ENCODE measurements at regions not wholly inside any gene's neighbourhood (a gene's known extent, or its start where the extent isn't known, plus 50 kb on each side); places are given as distances from the start of the nearest gene placed in this dataset.

GRCh38 chr20:62569615-62570014 lies 72.7 kb upstream of the SLCO4A1 start:
- no peak for ATAC-seq
- ChIA-PET POLR2A (no interaction called here), RAD21 (ENCODE audit: low non-redundant PET in 1 of 2, low total read pairs in 2 of 2, uncharacterized antibody in 2 of 2, unreplicated experiment in 2 of 2) (no interaction called here), CTCF (no interaction called here)
- Histone ChIP-seq H3K9me3 (ENCODE audit: control insufficient read depth in 1 of 2, insufficient read depth in 1 of 2, low read depth in 1 of 2, low read length in 2 of 2) (no peaks in the 10 kb centered on the region; a peak in 1 of 4 replicates), H4K20me1 (ENCODE audit: insufficient read depth) (no peaks in the 10 kb centered on the region), H3K36me3 (ENCODE audit: control insufficient read depth in 1 of 2, insufficient read depth in 2 of 2, low read length in 2 of 2) (no peaks in the 10 kb centered on the region), H3K27me3 (ENCODE audit: insufficient read depth, low read length) (peaks cover 8% of the 10 kb centered on the region; the same call in 1 of the 2 replicates), H3K9me2 (ENCODE audit: insufficient read depth) (no peaks in the 10 kb centered on the region), H3K4me3 (replicated peaks in 1 of 2; ENCODE audit: low read depth in 1 of 2, low read length in 2 of 2) (no peak overlapping the region), H3K9ac (ENCODE audit: low read length) (no peak overlapping the region), H2AFZ (ENCODE audit: low read depth, low read length, poor library complexity, severe bottlenecking) (no peak overlapping the region), H3K4me2 (ENCODE audit: low read length) (no peak overlapping the region), H3K79me2 (ENCODE audit: insufficient read depth, low read length) (no peaks in the 10 kb centered on the region), H3K27ac (ENCODE audit: low read depth, low read length) (no peak overlapping the region), H3K4me1 (ENCODE audit: control insufficient read depth in 1 of 2, insufficient read depth in 2 of 2, low read length in 2 of 2) (peaks cover 3 to 5% of the 10 kb centered on the region in 2 experiments; a peak in 2 of 4 replicates)
- no peak for DNase-seq (ENCODE audit: low read depth, low spot score)
- intact Hi-C loops (cut with micrococcal nuclease), result no loop called here
- TF ChIP-seq YY1 (IDR thresholded peaks at IDR 0.05; ENCODE audit: extremely low read depth, insufficient replicate concordance, low read depth, low read length), result no peak
- no peak for TF ChIP-seq CTCF (IDR thresholded peaks at IDR 0.05 in 2 of 3, conservative IDR thresholded peaks at IDR 0.05 in 1 of 3; ENCODE audit: borderline replicate concordance in 1 of 3, insufficient read depth in 1 of 3, low read depth in 2 of 3, low read length in 2 of 3)
- BruUV-seq (replicated peaks), result no TSS peak

GRCh38 chr20:62570403-62570802 lies 71.9 kb upstream of the SLCO4A1 start:
- Histone ChIP-seq H3K9me2 (ENCODE audit: insufficient read depth) (no peaks in the 10 kb centered on the region), H2AFZ (ENCODE audit: low read depth, low read length, poor library complexity, severe bottlenecking) (no peak overlapping the region), H3K36me3 (ENCODE audit: control insufficient read depth in 1 of 2, insufficient read depth in 2 of 2, low read length in 2 of 2) (no peaks in the 10 kb centered on the region), H3K4me3 (replicated peaks in 1 of 2; ENCODE audit: low read depth in 1 of 2, low read length in 2 of 2) (no peak overlapping the region), H3K9me3 (ENCODE audit: control insufficient read depth in 1 of 2, insufficient read depth in 1 of 2, low read depth in 1 of 2, low read length in 2 of 2) (no peaks in the 10 kb centered on the region; a peak in 1 of 4 replicates), H3K4me2 (ENCODE audit: low read length) (no peak overlapping the region), H3K27ac (ENCODE audit: low read depth, low read length) (no peak overlapping the region), H3K27me3 (ENCODE audit: insufficient read depth, low read length) (peaks cover 8% of the 10 kb centered on the region; the same call in 1 of the 2 replicates), H3K79me2 (ENCODE audit: insufficient read depth, low read length) (no peaks in the 10 kb centered on the region), H3K9ac (ENCODE audit: low read length) (no peak overlapping the region), H3K4me1 (ENCODE audit: control insufficient read depth in 1 of 2, insufficient read depth in 2 of 2, low read length in 2 of 2) (peaks cover 3 to 5% of the 10 kb centered on the region in 2 experiments; a peak in 2 of 4 replicates), H4K20me1 (ENCODE audit: insufficient read depth) (no peaks in the 10 kb centered on the region)
- BruUV-seq (replicated peaks), result no TSS peak
- intact Hi-C loops (cut with micrococcal nuclease), result no loop called here
- no peak for DNase-seq (ENCODE audit: low read depth, low spot score)
- ChIA-PET POLR2A (no interaction called here), RAD21 (ENCODE audit: low non-redundant PET in 1 of 2, low total read pairs in 2 of 2, uncharacterized antibody in 2 of 2, unreplicated experiment in 2 of 2) (interaction anchor here in 1 of 2 experiments (0.6 kb wide), 1 partner anchor 225 kb away, joined by 3 read pairs; no protein-coding TSS in a partner anchor), CTCF (no interaction called here)
- no peak for ATAC-seq
- TF ChIP-seq ZFX (IDR thresholded peaks at IDR 0.05), result no peak
- TF ChIP-seq TCF7L2 (IDR thresholded peaks at IDR 0.05; ENCODE audit: borderline replicate concordance, extremely low read depth, insufficient read depth, insufficient read length), result no peak
- TF ChIP-seq POLR2A (IDR thresholded peaks at IDR 0.05; ENCODE audit: borderline replicate concordance, extremely low read depth, insufficient read depth, insufficient read length), result no peak
- TF ChIP-seq CBX3 (IDR thresholded peaks at IDR 0.05; ENCODE audit: low read depth), result no peak
- no peak for TF ChIP-seq EZH2phosphoT487 (IDR thresholded peaks at IDR 0.05; ENCODE audit: borderline replicate concordance)
- no peak for TF ChIP-seq MAX (IDR thresholded peaks at IDR 0.05)
- TF ChIP-seq SIN3A (IDR thresholded peaks at IDR 0.05; ENCODE audit: low read depth), result no peak
- no peak for TF ChIP-seq SP1 (IDR thresholded peaks at IDR 0.05; ENCODE audit: low read depth)
- no peak for TF ChIP-seq REST (IDR thresholded peaks at IDR 0.05; ENCODE audit: low read depth)
- TF ChIP-seq ATF3 (IDR thresholded peaks at IDR 0.05), result no peak
- no peak for TF ChIP-seq POLR2AphosphoS5 (IDR thresholded peaks at IDR 0.05; ENCODE audit: low read depth, low read length)
- TF ChIP-seq YY1 (IDR thresholded peaks at IDR 0.05; ENCODE audit: extremely low read depth, insufficient replicate concordance, low read depth, low read length), result no peak
- no peak for TF ChIP-seq ELF1 (IDR thresholded peaks at IDR 0.05; ENCODE audit: borderline replicate concordance, low read depth)
- no peak for TF ChIP-seq EZH2 (IDR thresholded peaks at IDR 0.05)
- no peak for TF ChIP-seq RAD21 (IDR thresholded peaks at IDR 0.05; ENCODE audit: low read depth)
